ENCODE measurements at regions not wholly inside any gene's neighbourhood (a gene's known extent, or its start where the extent isn't known, plus 50 kb on each side); places are given as distances from the start of the nearest gene placed in this dataset.

DNA sequence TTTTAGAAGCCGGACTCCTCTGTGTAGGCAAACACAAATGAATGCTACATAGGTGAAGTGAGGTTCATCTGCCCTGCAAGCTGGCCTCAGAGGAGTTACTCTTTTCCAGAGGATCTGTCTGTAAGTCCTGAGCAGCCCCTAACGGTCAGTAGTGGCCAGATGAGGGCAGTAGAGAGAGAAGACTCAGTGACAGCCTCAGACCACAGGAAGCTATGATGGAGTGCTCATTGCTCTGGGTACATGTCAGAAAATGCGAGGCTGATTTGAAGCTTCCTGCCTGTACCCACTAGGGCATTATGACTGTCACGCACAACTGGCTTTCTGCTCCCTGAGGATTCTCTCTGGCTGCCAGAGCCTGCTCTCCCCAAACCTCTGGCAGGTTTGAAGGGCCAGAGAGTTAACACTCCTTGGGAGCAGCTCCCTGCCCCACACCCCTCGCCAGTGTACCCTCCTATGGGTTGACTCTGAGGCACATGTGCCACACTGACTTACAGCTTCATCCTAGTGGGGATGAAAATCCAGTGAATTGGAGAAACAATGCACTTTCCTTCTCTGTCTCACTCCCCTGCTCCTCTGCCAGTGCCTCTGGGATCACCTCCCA lies 141.5 kb downstream of the GABRG2 start:
- TF ChIP-seq TAF1 (IDR thresholded peaks at IDR 0.05; ENCODE audit: borderline replicate concordance, insufficient read depth, low read length) (no peak), SIN3A (IDR thresholded peaks at IDR 0.05; ENCODE audit: borderline replicate concordance, insufficient read depth, low read length) (no peak), POLR2AphosphoS5 (IDR thresholded peaks at IDR 0.05; ENCODE audit: low read depth, low read length) (no peak), REST (IDR thresholded peaks at IDR 0.05; ENCODE audit: insufficient read depth in 1 of 2, low read depth in 2 of 2, low read length in 2 of 2) (no peak), FOXP2 (optimal IDR thresholded peaks at IDR 0.05; ENCODE audit: borderline replicate concordance, extremely low read depth, extremely low read length, insufficient read depth) (no peak)

GRCh38 chr5:162214551-162214950 lies 147.0 kb downstream of the GABRG2 start:
- TF ChIP-seq FOXP2 (optimal IDR thresholded peaks at IDR 0.05; ENCODE audit: borderline replicate concordance, extremely low read depth, extremely low read length, insufficient read depth), result no peak
- no peak for TF ChIP-seq REST (IDR thresholded peaks at IDR 0.05; ENCODE audit: insufficient read depth in 1 of 2, low read depth in 2 of 2, low read length in 2 of 2)
- TF ChIP-seq SIN3A (IDR thresholded peaks at IDR 0.05; ENCODE audit: borderline replicate concordance, insufficient read depth, low read length), result no peak
- no peak for TF ChIP-seq POLR2AphosphoS5 (IDR thresholded peaks at IDR 0.05; ENCODE audit: low read depth, low read length)
- TF ChIP-seq TAF1 (IDR thresholded peaks at IDR 0.05; ENCODE audit: borderline replicate concordance, insufficient read depth, low read length), result no peak

DNA sequence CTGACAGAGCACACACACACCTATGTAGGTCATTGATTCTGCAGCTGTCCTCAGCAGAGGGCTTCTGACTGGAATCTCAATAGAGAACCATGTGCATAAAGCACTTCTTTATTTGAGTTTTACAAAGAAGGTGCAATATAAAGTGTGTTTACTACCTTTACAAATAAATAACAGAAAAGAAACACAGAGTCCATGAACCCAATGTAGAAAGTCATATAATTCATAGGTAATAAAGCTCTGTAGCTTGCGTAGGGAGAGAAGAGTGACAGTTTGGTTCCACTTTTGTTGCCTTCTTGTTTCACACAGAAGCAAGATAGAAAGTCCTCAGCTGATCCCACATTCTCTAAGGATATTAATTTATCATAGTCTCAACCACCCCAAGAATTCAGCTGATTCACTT lies 149.5 kb downstream of the GABRG2 start:
- TF ChIP-seq TAF1 (IDR thresholded peaks at IDR 0.05; ENCODE audit: borderline replicate concordance, insufficient read depth, low read length), result no peak
- TF ChIP-seq FOXP2 (optimal IDR thresholded peaks at IDR 0.05; ENCODE audit: borderline replicate concordance, extremely low read depth, extremely low read length, insufficient read depth), result no peak
- no peak for TF ChIP-seq SIN3A (IDR thresholded peaks at IDR 0.05; ENCODE audit: borderline replicate concordance, insufficient read depth, low read length)
- no peak for TF ChIP-seq REST (IDR thresholded peaks at IDR 0.05; ENCODE audit: insufficient read depth in 1 of 2, low read depth in 2 of 2, low read length in 2 of 2)
- TF ChIP-seq POLR2AphosphoS5 (IDR thresholded peaks at IDR 0.05; ENCODE audit: low read depth, low read length), result no peak

- no peak for TF ChIP-seq POLR2AphosphoS5 (IDR thresholded peaks at IDR 0.05; ENCODE audit: low read depth, low read length)
- TF ChIP-seq TAF1 (IDR thresholded peaks at IDR 0.05; ENCODE audit: borderline replicate concordance, insufficient read depth, low read length), result no peak
- TF ChIP-seq FOXP2 (optimal IDR thresholded peaks at IDR 0.05; ENCODE audit: borderline replicate concordance, extremely low read depth, extremely low read length, insufficient read depth), result no peak
- TF ChIP-seq REST (IDR thresholded peaks at IDR 0.05; ENCODE audit: insufficient read depth in 1 of 2, low read depth in 2 of 2, low read length in 2 of 2), result no peak
- TF ChIP-seq SIN3A (IDR thresholded peaks at IDR 0.05; ENCODE audit: borderline replicate concordance, insufficient read depth, low read length), result no peak
Observed at GRCh38 chr5:162221910-162222309, 154.3 kb downstream of the GABRG2 start.
